ENCODE measurements at regions not wholly inside any gene's neighbourhood (a gene's known extent, or its start where the extent isn't known, plus 50 kb on each side); places are given as distances from the start of the nearest gene placed in this dataset.
A peak's percentile ranks its signal among the peaks of the same experiment; 100 is the strongest.

DNA sequence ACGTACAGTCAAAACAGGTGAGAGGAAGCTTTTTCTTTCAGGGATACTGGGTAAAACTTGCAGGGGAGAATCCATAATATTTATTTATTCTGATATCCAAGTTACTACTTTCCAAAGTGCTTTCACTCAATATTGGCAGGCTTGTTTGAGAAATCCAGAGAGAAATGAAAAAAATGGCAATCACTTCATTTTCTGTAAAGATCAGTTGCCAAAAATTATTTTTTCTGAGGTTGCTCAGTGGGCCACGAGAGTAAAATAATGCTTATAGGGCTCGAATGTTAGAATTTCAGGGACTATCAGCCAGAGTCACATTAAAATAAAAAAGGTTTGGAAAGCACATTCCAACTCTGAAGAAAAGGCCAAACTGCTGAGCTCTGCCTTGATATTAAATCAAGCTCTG lies 324.6 kb upstream of the RND3 start:
- Histone ChIP-seq H3K4me3 (no peak overlapping the region), H3K9me2 (ENCODE audit: insufficient read depth) (peaks cover 9% of the 10 kb centered on the region; the same call in 1 of the 2 replicates), H3K79me2 (replicated peaks; ENCODE audit: insufficient read depth) (no peaks in the 10 kb centered on the region), H3K4me1 (ENCODE audit: insufficient read depth) (no peaks in the 10 kb centered on the region), H3K4me2 (no peak overlapping the region), H4K20me1 (replicated peaks; ENCODE audit: insufficient read depth) (no peaks in the 10 kb centered on the region), H3F3A (replicated peaks; ENCODE audit: low read depth) (no peaks in the 10 kb centered on the region), H2AFZ (0 out of 2 replicates have a peak overlapping the region, but pooled peaks have one; percentile 45), H3K36me3 (ENCODE audit: insufficient read depth) (no peaks in the 10 kb centered on the region), H3K27ac (ENCODE audit: low read depth) (no peak overlapping the region), H3K27me3 (ENCODE audit: insufficient read depth) (no peaks in the 10 kb centered on the region)
- Mint-ChIP-seq H3K27me3 (ENCODE audit: insufficient read depth, low read depth, poor library complexity) (no peaks in the 10 kb centered on the region), H3K9me3 (no peaks in the 10 kb centered on the region; the same call in 2 of the 3 replicates), H3K4me1 (0 out of 3 replicates have a peak, but pooled peaks cover 2% of the 10 kb centered on the region), H3K27ac (no peak overlapping the region), H3K4me3 (no peak overlapping the region), H3K36me3 (ENCODE audit: low read depth) (no peaks in the 10 kb centered on the region)
- TF ChIP-seq NANOG (IDR thresholded peaks at IDR 0.05; ENCODE audit: borderline replicate concordance) (no peak), CREB1 (CRISPR knock-in tag; IDR thresholded peaks at IDR 0.05; ENCODE audit: low read depth) (no peak), JUNB (IDR thresholded peaks at IDR 0.05; ENCODE audit: unreplicated experiment) (no peak), EZH2 (IDR thresholded peaks at IDR 0.05; ENCODE audit: low read depth, unreplicated experiment) (no peak), ZNF331 (CRISPR knock-in tag; IDR thresholded peaks at IDR 0.05; ENCODE audit: low read depth) (no peak)
- TF ChIP-seq, protein P1, sequence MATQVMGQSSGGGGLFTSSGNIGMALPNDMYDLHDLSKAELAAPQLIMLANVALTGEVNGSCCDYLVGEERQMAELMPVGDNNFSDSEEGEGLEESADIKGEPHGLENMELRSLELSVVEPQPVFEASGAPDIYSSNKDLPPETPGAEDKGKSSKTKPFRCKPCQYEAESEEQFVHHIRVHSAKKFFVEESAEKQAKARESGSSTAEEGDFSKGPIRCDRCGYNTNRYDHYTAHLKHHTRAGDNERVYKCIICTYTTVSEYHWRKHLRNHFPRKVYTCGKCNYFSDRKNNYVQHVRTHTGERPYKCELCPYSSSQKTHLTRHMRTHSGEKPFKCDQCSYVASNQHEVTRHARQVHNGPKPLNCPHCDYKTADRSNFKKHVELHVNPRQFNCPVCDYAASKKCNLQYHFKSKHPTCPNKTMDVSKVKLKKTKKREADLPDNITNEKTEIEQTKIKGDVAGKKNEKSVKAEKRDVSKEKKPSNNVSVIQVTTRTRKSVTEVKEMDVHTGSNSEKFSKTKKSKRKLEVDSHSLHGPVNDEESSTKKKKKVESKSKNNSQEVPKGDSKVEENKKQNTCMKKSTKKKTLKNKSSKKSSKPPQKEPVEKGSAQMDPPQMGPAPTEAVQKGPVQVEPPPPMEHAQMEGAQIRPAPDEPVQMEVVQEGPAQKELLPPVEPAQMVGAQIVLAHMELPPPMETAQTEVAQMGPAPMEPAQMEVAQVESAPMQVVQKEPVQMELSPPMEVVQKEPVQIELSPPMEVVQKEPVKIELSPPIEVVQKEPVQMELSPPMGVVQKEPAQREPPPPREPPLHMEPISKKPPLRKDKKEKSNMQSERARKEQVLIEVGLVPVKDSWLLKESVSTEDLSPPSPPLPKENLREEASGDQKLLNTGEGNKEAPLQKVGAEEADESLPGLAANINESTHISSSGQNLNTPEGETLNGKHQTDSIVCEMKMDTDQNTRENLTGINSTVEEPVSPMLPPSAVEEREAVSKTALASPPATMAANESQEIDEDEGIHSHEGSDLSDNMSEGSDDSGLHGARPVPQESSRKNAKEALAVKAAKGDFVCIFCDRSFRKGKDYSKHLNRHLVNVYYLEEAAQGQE (IDR thresholded peaks at IDR 0.05; ENCODE audit: unreplicated experiment): no peak
- DNase-seq (ENCODE audit: low spot score) (no peak), ATAC-seq (no peak)

DNA sequence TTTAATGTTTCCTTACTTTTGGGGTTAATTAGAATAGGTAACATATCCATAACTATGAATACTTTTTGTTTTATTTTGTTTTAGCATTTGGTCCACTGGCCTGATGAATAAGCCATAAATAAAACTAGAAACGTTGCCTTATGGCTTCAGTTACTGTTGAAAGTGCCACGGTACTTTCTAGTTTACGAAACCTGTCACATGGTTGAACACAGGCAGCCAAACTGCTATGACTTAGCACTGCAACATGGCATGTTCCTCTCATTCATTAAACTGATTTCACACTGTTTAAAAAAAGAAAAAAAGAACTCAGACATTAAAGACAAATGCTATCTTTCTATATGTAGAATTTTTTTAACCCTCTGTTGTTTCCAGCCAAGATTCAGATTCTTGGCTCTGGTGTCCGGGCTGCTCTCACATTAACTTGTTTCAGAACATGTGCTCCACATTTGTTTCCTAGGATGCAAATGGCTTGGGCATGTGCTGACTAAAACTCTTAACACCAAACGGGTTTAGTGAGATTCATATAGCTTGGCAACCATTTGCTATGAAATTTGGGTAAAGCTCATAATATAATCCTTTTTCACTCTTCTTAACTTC lies 323.9 kb upstream of the RND3 start:
- Histone ChIP-seq H3K9me2 (ENCODE audit: insufficient read depth) (peaks cover 9% of the 10 kb centered on the region; the same call in 1 of the 2 replicates), H3K79me2 (replicated peaks; ENCODE audit: insufficient read depth) (no peaks in the 10 kb centered on the region), H2AFZ (peak overlapping the region; percentile 86), H3K4me1 (ENCODE audit: insufficient read depth) (no peaks in the 10 kb centered on the region), H3F3A (replicated peaks; ENCODE audit: low read depth) (no peaks in the 10 kb centered on the region), H4K20me1 (replicated peaks; ENCODE audit: insufficient read depth) (no peaks in the 10 kb centered on the region), H3K4me2 (no peak overlapping the region), H3K27me3 (ENCODE audit: insufficient read depth) (no peaks in the 10 kb centered on the region), H3K36me3 (ENCODE audit: insufficient read depth) (no peaks in the 10 kb centered on the region), H3K27ac (ENCODE audit: low read depth) (no peak overlapping the region), H3K4me3 (no peak overlapping the region)
- 0 out of 3 replicates have a peak, but pooled peaks cover 3% of the 10 kb centered on the region for H3K36me3 Mint-ChIP-seq (ENCODE audit: low read depth)
- DNase-seq (ENCODE audit: low spot score) (no peak), ATAC-seq (no peak)
- H3K27me3 Mint-ChIP-seq (ENCODE audit: insufficient read depth, low read depth, poor library complexity): no peaks in the 10 kb centered on the region
- H3K4me1 Mint-ChIP-seq: 0 out of 3 replicates have a peak, but pooled peaks cover 2% of the 10 kb centered on the region
- no peaks in the 10 kb centered on the region; the same call in 2 of the 3 replicates for H3K9me3 Mint-ChIP-seq
- H3K27ac Mint-ChIP-seq: no peak overlapping the region
- H3K4me3 Mint-ChIP-seq: no peak overlapping the region
- TF ChIP-seq, protein P2, sequence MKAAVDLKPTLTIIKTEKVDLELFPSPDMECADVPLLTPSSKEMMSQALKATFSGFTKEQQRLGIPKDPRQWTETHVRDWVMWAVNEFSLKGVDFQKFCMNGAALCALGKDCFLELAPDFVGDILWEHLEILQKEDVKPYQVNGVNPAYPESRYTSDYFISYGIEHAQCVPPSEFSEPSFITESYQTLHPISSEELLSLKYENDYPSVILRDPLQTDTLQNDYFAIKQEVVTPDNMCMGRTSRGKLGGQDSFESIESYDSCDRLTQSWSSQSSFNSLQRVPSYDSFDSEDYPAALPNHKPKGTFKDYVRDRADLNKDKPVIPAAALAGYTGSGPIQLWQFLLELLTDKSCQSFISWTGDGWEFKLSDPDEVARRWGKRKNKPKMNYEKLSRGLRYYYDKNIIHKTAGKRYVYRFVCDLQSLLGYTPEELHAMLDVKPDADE (IDR thresholded peaks at IDR 0.05): no peak
- TF ChIP-seq ZNF331 (CRISPR knock-in tag; IDR thresholded peaks at IDR 0.05; ENCODE audit: low read depth): no peak
- no peak for TF ChIP-seq JUNB (IDR thresholded peaks at IDR 0.05; ENCODE audit: unreplicated experiment)
- TF ChIP-seq, protein P1 (IDR thresholded peaks at IDR 0.05; ENCODE audit: unreplicated experiment): no peak
- no peak for TF ChIP-seq POLR2AphosphoS5 (IDR thresholded peaks at IDR 0.05; ENCODE audit: low read depth)
- TF ChIP-seq ZNF114 (CRISPR knock-in tag; IDR thresholded peaks at IDR 0.05): no peak
- no peak for TF ChIP-seq EZH2 (IDR thresholded peaks at IDR 0.05; ENCODE audit: low read depth, unreplicated experiment)
- no peak for TF ChIP-seq EZH2phosphoT487 (IDR thresholded peaks at IDR 0.05; ENCODE audit: unreplicated experiment)
- TF ChIP-seq NANOG (IDR thresholded peaks at IDR 0.05; ENCODE audit: borderline replicate concordance): no peak
- TF ChIP-seq, protein P3, sequence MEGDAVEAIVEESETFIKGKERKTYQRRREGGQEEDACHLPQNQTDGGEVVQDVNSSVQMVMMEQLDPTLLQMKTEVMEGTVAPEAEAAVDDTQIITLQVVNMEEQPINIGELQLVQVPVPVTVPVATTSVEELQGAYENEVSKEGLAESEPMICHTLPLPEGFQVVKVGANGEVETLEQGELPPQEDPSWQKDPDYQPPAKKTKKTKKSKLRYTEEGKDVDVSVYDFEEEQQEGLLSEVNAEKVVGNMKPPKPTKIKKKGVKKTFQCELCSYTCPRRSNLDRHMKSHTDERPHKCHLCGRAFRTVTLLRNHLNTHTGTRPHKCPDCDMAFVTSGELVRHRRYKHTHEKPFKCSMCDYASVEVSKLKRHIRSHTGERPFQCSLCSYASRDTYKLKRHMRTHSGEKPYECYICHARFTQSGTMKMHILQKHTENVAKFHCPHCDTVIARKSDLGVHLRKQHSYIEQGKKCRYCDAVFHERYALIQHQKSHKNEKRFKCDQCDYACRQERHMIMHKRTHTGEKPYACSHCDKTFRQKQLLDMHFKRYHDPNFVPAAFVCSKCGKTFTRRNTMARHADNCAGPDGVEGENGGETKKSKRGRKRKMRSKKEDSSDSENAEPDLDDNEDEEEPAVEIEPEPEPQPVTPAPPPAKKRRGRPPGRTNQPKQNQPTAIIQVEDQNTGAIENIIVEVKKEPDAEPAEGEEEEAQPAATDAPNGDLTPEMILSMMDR (conservative IDR thresholded peaks at IDR 0.05; ENCODE audit: low read depth in 2 of 2): no peak
- no peak for TF ChIP-seq STAT1 (IDR thresholded peaks at IDR 0.05; ENCODE audit: unreplicated experiment)
- no peak for TF ChIP-seq CREB1 (CRISPR knock-in tag; IDR thresholded peaks at IDR 0.05; ENCODE audit: low read depth)

All from GM23338 (cell line).